ES-I3 (cell line): ENCODE measurements at regions not wholly inside any gene's neighbourhood (a gene's known extent, or its start where the extent isn't known, plus 50 kb on each side); places are given as distances from the start of the nearest gene placed in this dataset.
"Not testable (repeated sequence)": the region's sequence is repeated elsewhere in the genome, so short reads cannot be mapped to it uniquely, and the experiment has no call there.

Experiments
- H3K36me3 ChIP-seq: 2 replicates; pipeline ENCODE4 v1.6.1; 2013; ENCODE audit warnings: mild to moderate bottlenecking, low read length, control low read depth, moderate library complexity; ENCODE audit not compliant: insufficient read depth
- H3K4me1 ChIP-seq: 2 replicates; pipeline ENCODE4 v1.6.1; 2013; ENCODE audit warnings: mild to moderate bottlenecking, control low read depth, low read length; ENCODE audit not compliant: insufficient read depth
- H3K9ac ChIP-seq: 2 replicates; pipeline ENCODE4 v1.6.1; 2013; ENCODE audit warnings: low read depth, mild to moderate bottlenecking, low read length, moderate library complexity
- H3K9me3 ChIP-seq: 2 replicates; pipeline ENCODE4 v1.6.1; 2013; ENCODE audit warnings: mild to moderate bottlenecking, low read length, moderate library complexity; ENCODE audit not compliant: control insufficient read depth, insufficient read depth

GRCh38 chr7:145697412-145698107 is 419.0 kb upstream of the CNTNAP2 start:
- H3K9me3 ChIP-seq, H3K4me1 ChIP-seq, H3K9ac ChIP-seq, H3K36me3 ChIP-seq: not testable (repeated sequence)

- H3K36me3 ChIP-seq: no peaks in the 10 kb centered on the region
- no peaks in the 10 kb centered on the region for H3K9me3 ChIP-seq
- H3K9ac ChIP-seq: no peak overlapping the region
- peaks cover 7% of the 10 kb centered on the region; the same call in 1 of the 2 replicates for H3K4me1 ChIP-seq
Measured at GRCh38 chr7:145696071-145696470, 420.5 kb upstream of the CNTNAP2 start.

- Histone ChIP-seq H3K36me3 (no peaks in the 10 kb centered on the region), H3K9me3 (0 out of 2 replicates have a peak, but pooled peaks cover 6% of the 10 kb centered on the region), H3K4me1 (peaks cover 7% of the 10 kb centered on the region; the same call in 1 of the 2 replicates), H3K9ac (no peak overlapping the region)
Measured at GRCh38 chr7:145692237-145692950, 424.2 kb upstream of the CNTNAP2 start.

GRCh38 chr7:145691377-145691914 is 425.2 kb upstream of the CNTNAP2 start:
- Histone ChIP-seq H3K9ac (no peak overlapping the region), H3K36me3 (no peaks in the 10 kb centered on the region), H3K4me1 (peaks cover 7% of the 10 kb centered on the region; the same call in 1 of the 2 replicates), H3K9me3 (0 out of 2 replicates have a peak, but pooled peaks cover 6% of the 10 kb centered on the region)

GRCh38 chr7:145681646-145682045 is 435.0 kb upstream of the CNTNAP2 start:
- H3K9ac ChIP-seq: no peak overlapping the region
- H3K36me3 ChIP-seq: no peaks in the 10 kb centered on the region
- H3K9me3 ChIP-seq: no peaks in the 10 kb centered on the region
- no peaks in the 10 kb centered on the region for H3K4me1 ChIP-seq

GRCh38 chr7:145681159-145681558 is 435.4 kb upstream of the CNTNAP2 start:
- Histone ChIP-seq H3K9me3 (no peaks in the 10 kb centered on the region), H3K9ac (no peak overlapping the region), H3K36me3 (no peaks in the 10 kb centered on the region), H3K4me1 (no peaks in the 10 kb centered on the region)

GRCh38 chr7:145665499-145666258 is 450.9 kb upstream of the CNTNAP2 start:
- H3K36me3 ChIP-seq: no peaks in the 10 kb centered on the region
- H3K9me3 ChIP-seq: no peaks in the 10 kb centered on the region
- no peaks in the 10 kb centered on the region for H3K4me1 ChIP-seq
- no peak overlapping the region for H3K9ac ChIP-seq

GRCh38 chr7:145655666-145656065 is 460.9 kb upstream of the CNTNAP2 start:
- H3K36me3 ChIP-seq: no peaks in the 10 kb centered on the region
- H3K4me1 ChIP-seq: no peaks in the 10 kb centered on the region
- H3K9me3 ChIP-seq: no peaks in the 10 kb centered on the region

GRCh38 chr7:145645135-145645515 is 471.5 kb upstream of the CNTNAP2 start:
- Histone ChIP-seq H3K36me3 (no peaks in the 10 kb centered on the region), H3K4me1 (no peaks in the 10 kb centered on the region), H3K9me3 (no peaks in the 10 kb centered on the region), H3K9ac (no peak overlapping the region)

More at GRCh38 chr7:145655666-145656065, 460.9 kb upstream of the CNTNAP2 start:
- no peak overlapping the region for H3K9ac ChIP-seq

GRCh38 chr7:145644426-145645134 is 472.0 kb upstream of the CNTNAP2 start:
- no peaks in the 10 kb centered on the region for H3K36me3 ChIP-seq
- no peaks in the 10 kb centered on the region for H3K9me3 ChIP-seq
- H3K9ac ChIP-seq: no peak overlapping the region
- H3K4me1 ChIP-seq: no peaks in the 10 kb centered on the region

- no peaks in the 10 kb centered on the region for H3K4me1 ChIP-seq
- H3K9me3 ChIP-seq: no peaks in the 10 kb centered on the region
- no peaks in the 10 kb centered on the region for H3K36me3 ChIP-seq
- no peak overlapping the region for H3K9ac ChIP-seq
Measured at GRCh38 chr7:145643981-145644380, 472.6 kb upstream of the CNTNAP2 start.

- Histone ChIP-seq H3K36me3 (no peaks in the 10 kb centered on the region), H3K9ac (no peak overlapping the region), H3K4me1 (no peaks in the 10 kb centered on the region), H3K9me3 (no peaks in the 10 kb centered on the region)
Measured at GRCh38 chr7:145633513-145633912, 483.1 kb upstream of the CNTNAP2 start.

GRCh38 chr7:145624618-145625017 is 492.0 kb upstream of the CNTNAP2 start:
- no peaks in the 10 kb centered on the region; the same call in 1 of the 2 replicates for H3K9me3 ChIP-seq

GRCh38 chr7:145605963-145606362 is 510.6 kb upstream of the CNTNAP2 start:
- H3K9ac ChIP-seq: no peak overlapping the region
- no peaks in the 10 kb centered on the region for H3K36me3 ChIP-seq
- H3K9me3 ChIP-seq: no peaks in the 10 kb centered on the region
- H3K4me1 ChIP-seq: no peaks in the 10 kb centered on the region

More at GRCh38 chr7:145624618-145625017, 492.0 kb upstream of the CNTNAP2 start:
- Histone ChIP-seq H3K4me1 (no peaks in the 10 kb centered on the region), H3K36me3 (no peaks in the 10 kb centered on the region), H3K9ac (no peak overlapping the region)
